ENCODE measurements at regions not wholly inside any gene's neighbourhood (a gene's known extent, or its start where the extent isn't known, plus 50 kb on each side); places are given as distances from the start of the nearest gene placed in this dataset.
"Not testable (repeated sequence)": the region's sequence is repeated elsewhere in the genome, so short reads cannot be mapped to it uniquely, and the experiment has no call there.

- no peak for DNase-seq
These were observed 96.2 kb upstream of the TSHZ3 start for GRCh38 chr19:31445406-31445805.

GRCh38 chr19:31448221-31448657 lies 99.0 kb upstream of the TSHZ3 start:
- DNase-seq: peak; percentile 77 to 85 (median 81)

GRCh38 chr19:31449379-31449778 lies 100.1 kb upstream of the TSHZ3 start:
- DNase-seq: no peak

- no peak for DNase-seq
These were observed 101.5 kb upstream of the TSHZ3 start for GRCh38 chr19:31450696-31451095.

GRCh38 chr19:31451686-31452330 lies 102.6 kb upstream of the TSHZ3 start:
- DNase-seq: peak in 1 of 3 donors; percentile 15

GRCh38 chr19:31459430-31459829 lies 110.2 kb upstream of the TSHZ3 start:
- no peak for DNase-seq

- no peak for DNase-seq
These were observed 112.7 kb upstream of the TSHZ3 start for GRCh38 chr19:31461814-31462539.

- no peak for DNase-seq
These were observed 121.1 kb upstream of the TSHZ3 start for GRCh38 chr19:31470229-31470939.

GRCh38 chr19:31470952-31471351 lies 121.7 kb upstream of the TSHZ3 start:
- no peak for DNase-seq

- no peak for DNase-seq
These were observed 129.0 kb upstream of the TSHZ3 start for GRCh38 chr19:31478241-31478640.

GRCh38 chr19:31483226-31483857 lies 134.1 kb upstream of the TSHZ3 start:
- DNase-seq: no peak

GRCh38 chr19:31484858-31485410 lies 135.7 kb upstream of the TSHZ3 start:
- not testable (repeated sequence) for DNase-seq

- no peak for DNase-seq
These were observed 136.2 kb upstream of the TSHZ3 start for GRCh38 chr19:31485472-31485871.

- no peak for DNase-seq
These were observed 142.0 kb upstream of the TSHZ3 start for GRCh38 chr19:31491242-31491641.

GRCh38 chr19:31492050-31492449 lies 142.8 kb upstream of the TSHZ3 start:
- no peak for DNase-seq

GRCh38 chr19:31496076-31496475 lies 146.8 kb upstream of the TSHZ3 start:
- DNase-seq: no peak

GRCh38 chr19:31497709-31498108 lies 148.5 kb upstream of the TSHZ3 start:
- DNase-seq: no peak

- DNase-seq: no peak
These were observed 149.5 kb upstream of the TSHZ3 start for GRCh38 chr19:31498781-31499180.

GRCh38 chr19:31499281-31500196 lies 150.3 kb upstream of the TSHZ3 start:
- no peak for DNase-seq

GRCh38 chr19:31500197-31500830 lies 151.1 kb upstream of the TSHZ3 start:
- peak in 1 of 3 donors; percentile 11 for DNase-seq

All from muscle of back (tissue), 3 donors.